Testis (tissue), 2 donors: ENCODE measurements at regions not wholly inside any gene's neighbourhood (a gene's known extent, or its start where the extent isn't known, plus 50 kb on each side); places are given as distances from the start of the nearest gene placed in this dataset.

Source experiments
- DNase-seq: peaks from one replicate; pipeline ENCODE4 v3.0.0-alpha.2; 2019
- H3K27ac ChIP-seq, 2 donors: fragments of 200-600 bp; sonication (generic); one replicate each; pipeline ENCODE4 v1.5.1; 2019
- H3K27me3 ChIP-seq: fragments of 200-600 bp; sonication (generic); one replicate; pipeline ENCODE4 v1.5.1; 2019
- H3K36me3 ChIP-seq: fragments of 200-600 bp; sonication (generic); one replicate; pipeline ENCODE4 v1.5.1; 2017; ENCODE audit warnings: low read depth; ENCODE audit errors: missing control alignments
- H3K4me1 ChIP-seq: fragments of 200-600 bp; sonication (generic); one replicate; pipeline ENCODE4 v1.5.1; 2019
- H3K4me3 ChIP-seq, 2 donors: fragments of 200-600 bp; sonication (generic); one replicate each; pipeline ENCODE4 v1.5.1; 2017 to 2019
- H3K9me3 ChIP-seq: fragments of 200-600 bp; sonication (generic); one replicate; pipeline ENCODE4 v1.5.1; 2017
- CTCF ChIP-seq, 3 experiments: fragments of 450-650 bp in 2 of 3; fragments of 200-600 bp in 1 of 3; sonication (generic) in 1 of 3; IDR thresholded peaks; one replicate each; pipeline ENCODE4 v1.5.1; 2016 to 2019; ENCODE audit warnings: antibody characterized with exemption in 3 of 3, mild to moderate bottlenecking in 2 of 3, moderate library complexity in 1 of 3
- POLR2A ChIP-seq: fragments of 450-650 bp; IDR thresholded peaks from one replicate; pipeline ENCODE4 v1.6.1; 2017; ENCODE audit warnings: antibody characterized with exemption, mild to moderate bottlenecking, moderate library complexity
- WGBS, 2 donors: methylation state at CpG; one replicate each; pipeline ENCODE4 v1.1.5; 2018; 5-methylcytosine and 5-hydroxymethylcytosine counted together
- intact Hi-C: fragments of 100-400 bp; cut with DNase I; formaldehyde crosslinking; loops from one replicate; pipeline ENCODE4 v1.15.1; 2023; ENCODE audit warnings: low total_unique reads

GRCh38 chr2:179349670-179350303 lies 85.2 kb upstream of the SESTD1 start:
- intact Hi-C loops = no loop called here
- H3K27me3 ChIP-seq = no peaks in the 10 kb centered on the region
- H3K36me3 ChIP-seq = no peaks in the 10 kb centered on the region
- no peak overlapping the region for H3K4me3 ChIP-seq
- WGBS, 2 donors = 38 to 50% methylated on average over 1 of the region's 1 CpG
- no peaks in the 10 kb centered on the region for H3K9me3 ChIP-seq
- no peak for DNase-seq
- no peak overlapping the region for H3K27ac ChIP-seq
- TF ChIP-seq CTCF (IDR thresholded peaks at IDR 0.05) (no peak), POLR2A (no peak)
- peaks cover under 1% of the 10 kb centered on the region for H3K4me1 ChIP-seq

DNA sequence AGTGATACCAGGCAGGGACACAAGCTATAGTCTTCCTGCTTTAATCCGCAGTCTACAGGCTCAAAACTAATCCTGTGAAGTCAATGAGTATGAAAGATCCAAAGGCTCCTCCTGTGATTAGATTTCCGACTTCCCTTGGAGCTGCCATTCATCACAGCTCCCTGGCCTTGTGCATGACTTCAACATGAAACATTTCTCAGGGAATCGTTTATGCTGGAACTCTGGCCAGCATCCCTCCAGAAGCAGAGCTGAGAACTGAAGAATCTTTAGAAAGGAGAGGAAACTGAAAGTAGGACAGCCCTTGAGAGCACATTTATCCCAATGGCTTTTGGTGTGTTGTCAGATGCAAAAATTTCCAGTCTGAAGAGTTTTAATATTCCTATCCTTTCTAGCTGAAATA lies 84.3 kb upstream of the SESTD1 start:
- Histone ChIP-seq H3K27ac (no peak overlapping the region), H3K27me3 (no peaks in the 10 kb centered on the region), H3K4me1 (peaks cover 10% of the 10 kb centered on the region), H3K36me3 (no peaks in the 10 kb centered on the region), H3K9me3 (no peaks in the 10 kb centered on the region), H3K4me3 (no peak overlapping the region)
- intact Hi-C loops = no loop called here
- 67 to 78% methylated on average over 3 of the region's 3 CpGs for WGBS, 2 donors
- TF ChIP-seq CTCF (IDR thresholded peaks at IDR 0.05) (no peak), POLR2A (no peak)
- DNase-seq = no peak

GRCh38 chr2:179344970-179345369 lies 80.3 kb upstream of the SESTD1 start:
- WGBS, 2 donors = 91 to 95% methylated on average over 1 of the region's 1 CpG
- no peak overlapping the region for H3K4me3 ChIP-seq
- H3K4me1 ChIP-seq = peaks cover 11% of the 10 kb centered on the region
- H3K9me3 ChIP-seq = no peaks in the 10 kb centered on the region
- TF ChIP-seq POLR2A (no peak), CTCF (IDR thresholded peaks at IDR 0.05) (no peak)
- no peaks in the 10 kb centered on the region for H3K36me3 ChIP-seq
- peak overlapping the region in 1 of 2 donors; percentile 10 for H3K27ac ChIP-seq
- intact Hi-C loops = no loop called here
- H3K27me3 ChIP-seq = no peaks in the 10 kb centered on the region
- DNase-seq = no peak

DNA sequence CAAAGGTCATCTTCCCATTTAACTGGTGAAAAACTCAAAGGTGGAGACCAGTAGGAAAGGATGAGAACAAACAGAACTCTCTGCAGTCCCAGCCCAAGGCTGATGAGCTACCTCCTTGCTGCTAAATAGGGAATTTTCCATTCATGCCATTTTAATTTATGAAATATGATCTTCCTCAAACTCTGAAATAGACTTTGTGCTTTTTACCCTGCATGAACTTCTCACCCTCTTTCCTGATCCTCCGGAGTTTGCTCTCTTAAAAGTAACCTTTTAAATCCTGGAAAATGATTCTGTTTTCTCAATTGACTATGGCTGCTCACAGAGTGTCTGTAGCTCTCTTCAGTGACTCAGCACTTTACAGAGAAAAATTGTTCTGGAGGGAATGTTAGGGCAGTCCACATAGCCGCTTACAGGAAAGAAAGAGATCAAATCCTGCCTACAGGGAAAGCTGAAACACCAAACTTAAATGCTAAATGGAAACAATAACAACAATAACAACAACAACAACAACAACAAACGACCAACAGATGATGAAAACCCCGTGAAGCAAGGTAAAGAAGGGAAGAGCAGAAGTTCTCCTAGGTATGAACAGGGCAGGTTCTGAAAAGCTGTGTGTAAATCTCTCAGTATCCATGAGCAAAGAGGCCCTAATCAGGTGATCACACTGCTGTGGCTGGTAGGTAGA lies 79.8 kb upstream of the SESTD1 start:
- Histone ChIP-seq H3K9me3 (no peaks in the 10 kb centered on the region), H3K36me3 (no peaks in the 10 kb centered on the region), H3K27ac (peak overlapping the region; percentile 10 to 35), H3K4me3 (no peak overlapping the region), H3K4me1 (peaks cover 11% of the 10 kb centered on the region), H3K27me3 (no peaks in the 10 kb centered on the region)
- DNase-seq = no peak
- 51 to 56% methylated on average over 4 of the region's 4 CpGs for WGBS, 2 donors
- intact Hi-C loops = no loop called here
- TF ChIP-seq CTCF (IDR thresholded peaks at IDR 0.05) = no peak
- TF ChIP-seq POLR2A = no peak

- Histone ChIP-seq H3K9me3 (no peaks in the 10 kb centered on the region), H3K4me3 (no peak overlapping the region), H3K4me1 (peaks cover 11% of the 10 kb centered on the region), H3K27ac (peak overlapping the region; percentile 10 to 35), H3K27me3 (no peaks in the 10 kb centered on the region), H3K36me3 (no peaks in the 10 kb centered on the region)
- intact Hi-C loops = no loop called here
- DNase-seq = no peak
- no peak for TF ChIP-seq CTCF (IDR thresholded peaks at IDR 0.05)
- no peak for TF ChIP-seq POLR2A
These were observed 79.3 kb upstream of the SESTD1 start for GRCh38 chr2:179343945-179344279.
